ACC112 (cell line): ENCODE measurements at regions not wholly inside any gene's neighbourhood (a gene's known extent, or its start where the extent isn't known, plus 50 kb on each side); places are given as distances from the start of the nearest gene placed in this dataset.

Experiments
- H2AFZ ChIP-seq: fragments of 200-600 bp; sonication (generic); one replicate; pipeline ENCODE4 v1.6.0; 2017; ENCODE audit warnings: antibody characterized with exemption, low read length; ENCODE audit not compliant: unreplicated experiment
- H3K27ac ChIP-seq: fragments of 200-600 bp; sonication (generic); 2 replicates; pipeline ENCODE4 v1.5.1; 2014; ENCODE audit warnings: low read depth, mild to moderate bottlenecking, antibody characterized with exemption, low read length, moderate library complexity
- H3K27me3 ChIP-seq: fragments of 200-600 bp; sonication (generic); 2 replicates; pipeline ENCODE4 v1.6.1; 2014; ENCODE audit warnings: mild to moderate bottlenecking, antibody characterized with exemption, low read length, moderate library complexity, mixed read lengths; ENCODE audit not compliant: insufficient read depth
- H3K36me3 ChIP-seq: fragments of 200-600 bp; sonication (generic); 2 replicates; pipeline ENCODE4 v1.6.1; 2016; ENCODE audit warnings: mild to moderate bottlenecking, antibody characterized with exemption, low read length, moderate library complexity, mixed read lengths; ENCODE audit not compliant: insufficient read depth
- H3K4me1 ChIP-seq: fragments of 200-600 bp; sonication (generic); one replicate; pipeline ENCODE4 v1.6.1; 2016; ENCODE audit warnings: low read length, mixed read lengths; ENCODE audit not compliant: insufficient read depth, unreplicated experiment, control insufficient read depth
- H3K4me3 ChIP-seq: fragments of 200-600 bp; sonication (generic); 2 replicates; pipeline ENCODE4 v1.5.1; 2014; ENCODE audit warnings: mild to moderate bottlenecking, low read depth, low read length
- H3K79me2 ChIP-seq: fragments of 200-600 bp; sonication (generic); one replicate; pipeline ENCODE4 v1.6.0; 2016; ENCODE audit warnings: low read length; ENCODE audit not compliant: control insufficient read depth, unreplicated experiment, insufficient read depth

DNA sequence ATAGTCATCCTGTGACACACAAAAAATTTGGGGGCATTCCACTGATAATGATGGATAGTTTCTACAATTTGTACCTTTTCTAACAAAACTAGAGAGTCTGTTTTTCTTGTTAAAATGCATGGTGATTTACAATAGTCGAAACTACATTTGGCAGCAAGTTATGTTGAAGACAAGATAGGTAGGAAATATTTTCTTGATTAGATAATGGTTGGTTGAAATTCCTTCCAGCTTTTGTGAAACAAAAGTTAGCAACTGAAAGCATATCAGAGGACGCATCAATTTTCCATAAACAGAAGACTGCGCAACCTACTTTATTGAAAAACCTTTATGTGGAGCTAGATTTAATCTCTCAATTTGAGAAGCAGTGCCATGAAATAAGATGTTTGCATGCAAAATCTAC lies 155.8 kb upstream of the GLI3 start:
- Histone ChIP-seq H3K36me3 (no peaks in the 10 kb centered on the region), H3K27me3 (no peaks in the 10 kb centered on the region), H3K79me2 (no peaks in the 10 kb centered on the region), H3K4me3 (no peak overlapping the region), H2AFZ (no peak overlapping the region), H3K4me1 (no peaks in the 10 kb centered on the region), H3K27ac (no peak overlapping the region)

DNA sequence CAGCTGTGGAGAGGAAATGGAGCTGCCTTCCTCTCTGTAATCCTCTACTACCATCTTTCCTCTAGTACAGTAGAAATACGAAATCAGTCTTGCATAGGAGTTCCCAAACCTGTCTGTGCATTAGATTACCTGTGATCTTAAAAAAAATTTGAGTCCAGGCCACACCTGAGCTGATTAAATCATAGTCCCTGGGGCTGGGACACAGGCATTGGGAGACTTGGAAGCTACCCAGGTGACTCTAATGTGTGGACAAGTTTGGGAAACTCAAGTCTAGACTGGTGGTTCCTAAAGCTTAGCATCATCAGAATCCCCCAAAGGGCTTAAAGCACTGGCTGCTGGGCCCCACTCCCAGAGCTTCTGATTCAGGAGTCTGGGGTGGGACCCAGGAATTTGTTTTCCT lies 152.7 kb upstream of the GLI3 start:
- Histone ChIP-seq H3K27ac (no peak overlapping the region), H3K27me3 (no peaks in the 10 kb centered on the region), H3K36me3 (no peaks in the 10 kb centered on the region), H2AFZ (no peak overlapping the region), H3K4me3 (no peak overlapping the region), H3K79me2 (no peaks in the 10 kb centered on the region), H3K4me1 (no peaks in the 10 kb centered on the region)

- Histone ChIP-seq H3K27me3 (no peaks in the 10 kb centered on the region), H2AFZ (no peak overlapping the region), H3K36me3 (no peaks in the 10 kb centered on the region), H3K79me2 (no peaks in the 10 kb centered on the region), H3K27ac (no peak overlapping the region), H3K4me1 (no peaks in the 10 kb centered on the region), H3K4me3 (no peak overlapping the region)
Observed at GRCh38 chr7:42385912-42386311, 148.9 kb upstream of the GLI3 start.

DNA sequence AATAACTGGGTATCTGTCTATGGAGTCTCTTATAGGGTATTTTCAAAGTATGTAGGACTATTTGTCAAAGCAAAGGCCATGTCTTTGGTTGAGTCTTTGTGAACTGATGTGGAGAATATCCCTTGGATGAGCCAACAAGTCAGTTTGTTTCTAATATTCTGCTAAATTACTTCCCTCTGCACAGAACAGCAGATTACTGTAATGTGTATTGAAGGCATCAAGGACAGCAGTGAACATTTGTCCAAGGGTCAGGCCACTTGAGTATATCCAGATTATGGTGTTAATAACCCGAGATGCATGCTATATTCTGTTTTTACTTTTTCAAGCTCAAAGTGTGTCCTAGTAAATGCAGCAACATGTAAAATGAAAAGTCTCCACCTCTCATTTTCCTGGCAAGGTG lies 144.2 kb upstream of the GLI3 start:
- H3K4me1 ChIP-seq = no peaks in the 10 kb centered on the region
- H3K79me2 ChIP-seq = no peaks in the 10 kb centered on the region
- no peak overlapping the region for H3K27ac ChIP-seq
- H3K4me3 ChIP-seq = no peak overlapping the region
- no peaks in the 10 kb centered on the region for H3K36me3 ChIP-seq
- H2AFZ ChIP-seq = no peak overlapping the region
- H3K27me3 ChIP-seq = no peaks in the 10 kb centered on the region

DNA sequence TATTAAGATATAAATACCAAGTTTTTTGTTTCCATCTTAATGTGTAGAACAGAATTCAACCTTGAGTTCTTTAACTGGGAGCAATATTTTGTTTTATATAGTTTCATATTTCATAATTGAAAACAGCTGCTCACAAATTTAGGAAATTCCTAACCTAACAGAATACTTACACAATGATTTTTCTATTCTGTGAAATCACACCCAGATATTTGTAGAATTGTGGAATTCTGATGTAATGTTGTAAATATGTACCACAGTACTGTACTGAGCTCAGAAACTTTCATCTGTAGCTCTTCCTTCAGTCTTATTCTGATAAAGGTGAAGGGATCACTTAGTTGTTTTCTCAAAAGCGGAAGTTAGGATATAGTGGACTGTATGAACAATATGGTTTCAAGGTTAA lies 143.4 kb upstream of the GLI3 start:
- Histone ChIP-seq H3K4me1 (no peaks in the 10 kb centered on the region), H3K79me2 (no peaks in the 10 kb centered on the region), H3K27me3 (no peaks in the 10 kb centered on the region), H2AFZ (no peak overlapping the region), H3K4me3 (no peak overlapping the region), H3K36me3 (no peaks in the 10 kb centered on the region), H3K27ac (no peak overlapping the region)

GRCh38 chr7:42378149-42378548 lies 141.1 kb upstream of the GLI3 start:
- Histone ChIP-seq H3K4me3 (no peak overlapping the region), H3K4me1 (no peaks in the 10 kb centered on the region), H3K36me3 (no peaks in the 10 kb centered on the region), H2AFZ (no peak overlapping the region), H3K27ac (no peak overlapping the region), H3K27me3 (no peaks in the 10 kb centered on the region), H3K79me2 (no peaks in the 10 kb centered on the region)

DNA sequence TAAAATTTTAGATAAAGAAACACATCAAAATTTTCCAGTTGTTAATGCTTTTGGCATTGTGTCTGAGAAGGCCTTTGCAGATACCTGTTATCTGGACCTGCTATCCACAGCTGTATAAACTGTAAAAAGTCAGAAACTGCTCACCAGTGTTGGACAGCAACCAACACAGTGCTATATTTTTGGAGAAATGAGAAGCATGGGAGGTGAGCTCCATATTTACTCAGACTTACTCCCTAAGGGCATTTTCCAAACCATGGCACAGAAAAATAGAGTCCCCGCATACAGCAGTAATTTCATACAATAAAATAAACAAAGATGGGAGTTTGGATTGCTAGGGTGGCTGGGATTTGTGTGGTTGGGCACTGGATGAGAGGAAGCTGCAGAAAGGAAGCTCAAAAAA lies 136.3 kb upstream of the GLI3 start:
- Histone ChIP-seq H2AFZ (no peak overlapping the region), H3K4me3 (no peak overlapping the region), H3K27me3 (no peaks in the 10 kb centered on the region), H3K36me3 (no peaks in the 10 kb centered on the region), H3K79me2 (no peaks in the 10 kb centered on the region), H3K4me1 (no peaks in the 10 kb centered on the region), H3K27ac (no peak overlapping the region)

DNA sequence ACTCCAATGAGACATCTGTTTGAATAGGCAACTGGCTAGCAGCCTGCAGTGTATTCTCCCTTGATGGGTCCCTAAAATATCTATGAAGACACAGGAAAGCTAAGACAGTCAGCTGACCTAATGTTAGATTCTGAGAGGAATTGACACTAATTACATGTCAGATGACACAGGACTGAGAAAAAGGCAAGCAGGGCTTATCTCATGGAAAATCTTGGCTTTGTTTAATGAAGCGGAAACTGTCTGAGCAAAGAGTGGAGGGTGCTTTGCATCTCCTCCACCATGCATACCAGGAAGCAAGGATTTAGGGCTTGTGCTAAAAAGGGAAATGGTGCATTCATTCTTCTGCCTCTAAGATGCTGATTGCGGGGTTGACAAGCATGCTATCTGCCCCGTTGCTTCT lies 135.5 kb upstream of the GLI3 start:
- Histone ChIP-seq H3K27me3 (no peaks in the 10 kb centered on the region), H3K27ac (no peak overlapping the region), H3K4me1 (no peaks in the 10 kb centered on the region), H2AFZ (no peak overlapping the region), H3K79me2 (no peaks in the 10 kb centered on the region), H3K36me3 (no peaks in the 10 kb centered on the region), H3K4me3 (no peak overlapping the region)

DNA sequence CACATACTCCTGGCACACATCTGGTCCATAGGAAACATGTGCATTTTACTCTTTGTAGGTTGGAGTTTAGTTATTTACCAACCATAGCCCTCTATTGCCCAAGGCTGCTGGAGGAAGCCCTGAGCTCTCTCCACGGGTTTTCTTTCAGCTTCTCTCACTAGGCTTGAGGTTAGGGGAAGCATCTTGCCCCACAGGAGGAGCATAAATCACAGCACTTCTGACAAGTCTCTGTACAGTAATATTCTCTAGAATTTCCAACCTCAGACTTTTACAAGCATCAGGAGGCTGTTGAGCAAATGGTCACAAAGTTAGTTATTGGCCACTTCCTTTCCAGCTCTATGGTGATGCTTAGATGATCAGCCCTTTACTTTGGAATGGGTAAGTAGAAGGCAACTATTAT lies 122.9 kb upstream of the GLI3 start:
- Histone ChIP-seq H3K27me3 (no peaks in the 10 kb centered on the region), H2AFZ (no peak overlapping the region), H3K27ac (no peak overlapping the region)

GRCh38 chr7:42351316-42351935 lies 114.4 kb upstream of the GLI3 start:
- Histone ChIP-seq H3K27ac (no peak overlapping the region), H3K4me3 (no peak overlapping the region), H3K36me3 (no peaks in the 10 kb centered on the region), H3K79me2 (no peaks in the 10 kb centered on the region), H3K27me3 (no peaks in the 10 kb centered on the region), H2AFZ (no peak overlapping the region), H3K4me1 (peaks cover 3% of the 10 kb centered on the region)

More for the DNA sequence above, 122.9 kb upstream of the GLI3 start:
- Histone ChIP-seq H3K36me3 (no peaks in the 10 kb centered on the region), H3K4me1 (no peaks in the 10 kb centered on the region), H3K79me2 (no peaks in the 10 kb centered on the region), H3K4me3 (no peak overlapping the region)

- no peak overlapping the region for H3K27ac ChIP-seq
- no peaks in the 10 kb centered on the region for H3K27me3 ChIP-seq
- H3K79me2 ChIP-seq = no peaks in the 10 kb centered on the region
- H3K36me3 ChIP-seq = no peaks in the 10 kb centered on the region
- no peak overlapping the region for H3K4me3 ChIP-seq
- no peak overlapping the region for H2AFZ ChIP-seq
- peaks cover 3% of the 10 kb centered on the region for H3K4me1 ChIP-seq
Observed at GRCh38 chr7:42350801-42351200, 113.8 kb upstream of the GLI3 start.
